Right ventricle myocardium inferior (tissue), 1 donor: ENCODE measurements at regions not wholly inside any gene's neighbourhood (a gene's known extent, or its start where the extent isn't known, plus 50 kb on each side); places are given as distances from the start of the nearest gene placed in this dataset.
"Not testable (repeated sequence)": the region's sequence is repeated elsewhere in the genome, so short reads cannot be mapped to it uniquely, and the experiment has no call there.

Source experiments
- ATAC-seq: fragments of 200-7000 bp; cut with Tn5 transposase; one replicate; pipeline ENCODE4 v1.9.1; 2020; ENCODE audit warnings: mild to moderate bottlenecking, moderate library complexity
- DNase-seq: peaks from one replicate; pipeline ENCODE4 v3.0.0; 2021; ENCODE audit errors: missing footprints
- intact Hi-C: fragments of 100-400 bp; cut with DNase I; formaldehyde crosslinking; loops from one replicate; pipeline ENCODE4 v1.11.0; 2022
- donor health status: DM: no; HTN: yes; CAD: no; lungs with severe emphysema.

GRCh38 chr12:3365463-3366411 is 125.3 kb upstream of the PRMT8 start:
- DNase-seq (no peak), ATAC-seq (peak; percentile 62)
- intact Hi-C loops: no loop called here

GRCh38 chr12:3366451-3367110 is 124.4 kb upstream of the PRMT8 start:
- DNase-seq (no peak), ATAC-seq (no peak)
- intact Hi-C loops: no loop called here

GRCh38 chr12:3367750-3368444 is 123.1 kb upstream of the PRMT8 start:
- no peak for DNase-seq
- ATAC-seq: no peak

GRCh38 chr12:3371018-3371417 is 120.0 kb upstream of the PRMT8 start:
- DNase-seq (no peak), ATAC-seq (no peak)
- intact Hi-C loops: no loop called here

More at GRCh38 chr12:3367750-3368444, 123.1 kb upstream of the PRMT8 start:
- intact Hi-C loops: no loop called here

- DNase-seq: no peak
- intact Hi-C loops: no loop called here
- ATAC-seq: no peak
These were observed 115.7 kb upstream of the PRMT8 start for GRCh38 chr12:3375326-3375725.

GRCh38 chr12:3376779-3377455 is 114.1 kb upstream of the PRMT8 start:
- no peak for ATAC-seq
- intact Hi-C loops: no loop called here
- no peak for DNase-seq

- ATAC-seq (no peak), DNase-seq (no peak)
- intact Hi-C loops: no loop called here
These were observed 112.3 kb upstream of the PRMT8 start for GRCh38 chr12:3378655-3379054.

- intact Hi-C loops: no loop called here
- no peak for ATAC-seq
- no peak for DNase-seq
These were observed 111.9 kb upstream of the PRMT8 start for GRCh38 chr12:3379079-3379478.

GRCh38 chr12:3380200-3381043 is 110.6 kb upstream of the PRMT8 start:
- intact Hi-C loops: no loop called here
- ATAC-seq (peak; percentile 55), DNase-seq (no peak)

GRCh38 chr12:3381059-3382047 is 109.7 kb upstream of the PRMT8 start:
- intact Hi-C loops: no loop called here
- peak; percentile 46 for ATAC-seq
- DNase-seq: no peak

GRCh38 chr12:3389986-3390385 is 101.0 kb upstream of the PRMT8 start:
- no peak for ATAC-seq
- no peak for DNase-seq
- intact Hi-C loops: no loop called here

GRCh38 chr12:3397596-3397995 is 93.4 kb upstream of the PRMT8 start:
- intact Hi-C loops, ATAC-seq, DNase-seq: not testable (repeated sequence)

- intact Hi-C loops: no loop called here
- no peak for DNase-seq
- ATAC-seq: no peak
These were observed 92.7 kb upstream of the PRMT8 start for GRCh38 chr12:3398196-3398789.

- DNase-seq: no peak
- intact Hi-C loops: no loop called here
- no peak for ATAC-seq
These were observed 85.2 kb upstream of the PRMT8 start for GRCh38 chr12:3405821-3406220.

- no peak for ATAC-seq
- DNase-seq: no peak
- intact Hi-C loops: no loop called here
These were observed 83.3 kb upstream of the PRMT8 start for GRCh38 chr12:3407723-3408122.

- intact Hi-C loops: no loop called here
- no peak for ATAC-seq
- DNase-seq: no peak
These were observed 81.3 kb upstream of the PRMT8 start for GRCh38 chr12:3409662-3410061.

GRCh38 chr12:3416159-3416558 is 74.8 kb upstream of the PRMT8 start:
- ATAC-seq: no peak
- no peak for DNase-seq
- intact Hi-C loops: no loop called here
